GM21825 (cell line): ENCODE measurements at regions not wholly inside any gene's neighbourhood (a gene's known extent, or its start where the extent isn't known, plus 50 kb on each side); places are given as distances from the start of the nearest gene placed in this dataset.

ENCODE experiments used
- ATAC-seq: cut with Tn5 transposase; IDR thresholded peaks from one replicate; pipeline ENCODE4 v1.9.1; 2021; ENCODE audit warnings: mild to moderate bottlenecking, moderate library complexity; ENCODE audit not compliant: unreplicated experiment

DNA sequence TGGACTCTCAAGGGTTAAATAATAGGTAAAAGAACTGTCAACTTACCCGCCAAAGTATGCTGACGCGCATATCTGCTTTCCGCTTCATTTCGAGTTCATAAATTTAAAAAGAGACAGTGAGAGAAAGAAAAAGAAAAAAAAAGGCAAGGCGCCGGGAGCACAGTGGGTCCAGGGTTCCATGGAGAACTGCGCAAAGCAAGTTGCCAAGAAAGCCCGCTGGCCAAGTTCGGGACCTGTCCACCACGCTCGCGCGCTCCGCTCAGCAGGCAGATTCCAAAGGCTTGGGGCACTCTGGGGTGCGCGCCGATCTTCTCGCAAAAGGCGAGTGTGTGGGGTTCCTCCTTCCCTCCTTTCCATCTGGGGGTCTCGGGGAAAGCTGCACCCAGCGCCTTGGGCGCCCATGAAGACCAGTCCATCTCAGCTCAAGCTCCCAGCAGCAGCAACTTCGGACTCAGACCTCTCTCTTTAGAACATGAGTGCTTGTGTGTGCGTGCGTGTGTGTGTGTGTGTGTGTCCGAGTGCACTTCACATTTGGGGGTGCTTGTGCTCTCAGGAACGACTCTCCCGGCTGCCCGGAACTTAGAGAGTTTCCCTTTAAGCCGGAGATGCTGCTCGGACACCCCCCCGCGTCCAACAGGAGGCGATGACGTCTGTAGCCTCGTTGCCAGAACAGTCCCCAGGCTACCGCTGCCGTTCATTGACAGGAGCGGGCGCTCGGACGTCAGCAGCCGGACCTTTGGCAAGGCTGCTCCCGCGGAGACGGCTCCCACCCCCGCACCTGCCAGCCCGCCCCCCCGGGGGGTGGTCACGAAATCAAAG, 180.0 kb downstream of the TBXT start:
- no peak for ATAC-seq

DNA sequence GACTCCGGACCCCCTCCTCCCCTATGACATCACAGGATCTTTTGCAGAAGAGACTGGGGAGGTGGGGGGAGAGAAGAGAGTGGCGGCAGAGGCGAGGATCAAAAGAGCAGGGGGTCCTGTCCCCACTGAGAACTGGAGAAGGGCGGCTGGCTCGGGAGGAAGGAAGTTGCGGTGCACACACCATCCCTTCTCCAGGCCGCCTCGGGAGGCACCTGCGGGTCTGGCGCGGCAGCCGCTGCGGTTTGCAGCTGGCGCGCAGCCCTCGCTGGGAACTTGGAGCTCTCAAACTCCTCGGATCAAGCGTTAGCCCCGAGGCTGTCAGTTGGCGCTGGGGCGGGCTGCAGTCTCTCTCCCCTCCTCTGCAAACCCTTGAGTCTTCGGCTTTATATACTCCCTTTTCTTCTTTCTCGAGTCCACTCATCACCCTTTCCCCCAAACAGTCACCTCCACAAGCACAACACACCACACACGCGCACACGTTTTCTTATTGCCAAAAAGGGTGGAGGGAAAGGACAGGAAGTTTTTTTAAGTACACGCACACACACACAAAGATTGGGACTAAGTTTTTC, 180.7 kb downstream of the TBXT start:
- ATAC-seq, result no peak

DNA sequence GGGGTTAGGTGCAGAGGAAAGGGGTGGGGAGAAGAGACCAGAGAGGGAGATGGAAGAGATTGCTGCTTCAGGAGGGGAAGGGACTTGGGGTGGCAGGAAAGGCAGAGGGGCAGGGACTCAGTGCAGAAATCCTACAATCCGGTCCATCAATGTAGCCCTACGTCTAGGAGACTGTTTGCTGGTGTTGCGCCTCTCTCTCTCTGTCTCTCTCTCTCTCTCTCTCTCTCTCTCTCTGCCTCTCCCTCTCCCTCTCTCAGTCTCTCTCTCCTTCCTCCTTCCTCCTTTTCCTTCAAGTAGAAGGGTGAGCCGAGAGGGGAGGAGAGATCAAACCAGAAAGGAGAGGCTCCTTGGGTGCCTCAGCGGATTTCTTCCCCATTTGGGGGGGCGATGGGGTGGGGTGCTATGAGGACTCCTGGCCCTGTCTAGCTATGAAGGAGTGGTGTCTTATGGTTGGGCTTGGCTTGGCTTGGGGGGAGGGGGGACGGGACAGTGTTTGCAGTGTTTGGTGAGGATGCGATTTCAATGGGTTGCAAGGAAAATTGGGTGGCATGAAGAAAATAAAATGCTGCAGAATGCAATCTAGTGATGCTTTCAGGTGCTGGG, 181.2 kb downstream of the TBXT start:
- ATAC-seq, result no peak

DNA sequence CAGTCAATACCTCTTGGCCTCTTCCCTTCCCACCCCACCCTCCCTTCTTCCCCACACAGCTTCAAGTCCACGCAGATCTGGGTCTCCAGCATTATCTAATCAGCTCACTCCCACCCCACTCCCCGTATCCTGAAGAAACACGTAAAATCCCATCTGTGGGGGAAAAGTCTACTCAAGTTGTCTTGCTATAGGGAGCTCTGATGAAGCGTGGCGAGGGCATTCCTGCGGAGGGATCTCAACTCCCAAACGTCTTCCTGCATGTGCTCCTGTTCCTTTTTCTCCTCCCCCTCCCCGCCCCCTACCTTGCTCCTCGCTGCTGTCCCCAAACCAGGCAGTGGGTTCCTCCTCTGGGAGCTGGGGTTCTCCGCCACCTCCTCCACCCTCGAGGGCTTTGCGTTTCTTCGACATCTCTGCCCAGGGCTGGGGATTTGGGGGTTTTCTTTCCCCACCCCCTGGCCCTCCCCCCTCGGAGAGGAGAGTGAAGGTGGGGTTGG, 181.8 kb downstream of the TBXT start:
- ATAC-seq, result no peak

DNA sequence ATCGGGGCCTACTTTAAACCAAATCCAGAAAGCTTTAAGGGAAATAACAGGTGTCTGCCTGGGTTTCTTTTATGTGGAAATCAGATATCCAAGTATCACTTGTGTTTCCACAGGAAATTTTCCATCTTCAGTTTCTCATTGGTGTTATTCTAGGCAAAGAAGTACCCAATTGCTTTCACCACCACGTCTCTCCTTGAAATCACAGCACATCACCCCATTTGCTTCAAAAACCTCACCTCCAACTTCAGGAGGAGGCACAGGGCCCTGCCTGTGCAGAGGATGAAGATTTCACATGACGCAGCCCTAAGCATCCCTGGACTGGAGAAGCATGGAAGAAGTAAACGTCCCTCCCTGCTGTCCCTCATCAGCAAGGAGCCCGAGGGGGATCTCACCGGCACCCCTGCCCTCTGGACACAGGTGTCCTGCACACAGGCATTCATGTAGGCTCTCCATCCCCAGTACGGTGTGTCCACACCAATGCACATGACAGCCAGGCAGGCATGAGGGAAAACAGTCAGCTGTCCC, 182.3 kb downstream of the TBXT start:
- no peak for ATAC-seq

DNA sequence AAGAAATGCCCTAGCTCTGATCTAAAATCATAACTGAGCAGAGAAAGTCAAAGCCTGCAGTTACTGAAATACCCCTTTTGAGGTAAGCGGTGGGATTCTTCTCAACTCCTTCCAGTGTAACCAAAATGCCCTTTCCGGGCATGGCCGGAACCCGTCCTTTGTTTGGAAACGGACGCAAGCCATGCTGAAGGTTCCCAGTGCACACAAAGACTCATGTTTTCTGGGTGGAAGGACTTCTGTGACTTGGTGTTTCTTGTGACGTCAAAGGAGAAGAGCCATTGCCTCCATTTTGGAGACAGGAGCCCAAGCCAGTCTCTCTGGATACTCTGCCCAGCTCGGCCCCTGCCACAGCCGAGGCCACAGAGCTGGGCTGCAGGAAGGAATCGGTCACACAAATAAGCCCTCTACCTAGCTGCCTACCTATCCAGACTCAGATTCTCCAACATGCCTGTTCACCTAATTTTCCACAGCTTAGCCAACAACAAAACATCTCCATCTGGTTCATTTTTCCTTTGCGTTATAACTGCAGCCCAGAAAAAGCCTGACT, 182.8 kb downstream of the TBXT start:
- ATAC-seq, result no peak

DNA sequence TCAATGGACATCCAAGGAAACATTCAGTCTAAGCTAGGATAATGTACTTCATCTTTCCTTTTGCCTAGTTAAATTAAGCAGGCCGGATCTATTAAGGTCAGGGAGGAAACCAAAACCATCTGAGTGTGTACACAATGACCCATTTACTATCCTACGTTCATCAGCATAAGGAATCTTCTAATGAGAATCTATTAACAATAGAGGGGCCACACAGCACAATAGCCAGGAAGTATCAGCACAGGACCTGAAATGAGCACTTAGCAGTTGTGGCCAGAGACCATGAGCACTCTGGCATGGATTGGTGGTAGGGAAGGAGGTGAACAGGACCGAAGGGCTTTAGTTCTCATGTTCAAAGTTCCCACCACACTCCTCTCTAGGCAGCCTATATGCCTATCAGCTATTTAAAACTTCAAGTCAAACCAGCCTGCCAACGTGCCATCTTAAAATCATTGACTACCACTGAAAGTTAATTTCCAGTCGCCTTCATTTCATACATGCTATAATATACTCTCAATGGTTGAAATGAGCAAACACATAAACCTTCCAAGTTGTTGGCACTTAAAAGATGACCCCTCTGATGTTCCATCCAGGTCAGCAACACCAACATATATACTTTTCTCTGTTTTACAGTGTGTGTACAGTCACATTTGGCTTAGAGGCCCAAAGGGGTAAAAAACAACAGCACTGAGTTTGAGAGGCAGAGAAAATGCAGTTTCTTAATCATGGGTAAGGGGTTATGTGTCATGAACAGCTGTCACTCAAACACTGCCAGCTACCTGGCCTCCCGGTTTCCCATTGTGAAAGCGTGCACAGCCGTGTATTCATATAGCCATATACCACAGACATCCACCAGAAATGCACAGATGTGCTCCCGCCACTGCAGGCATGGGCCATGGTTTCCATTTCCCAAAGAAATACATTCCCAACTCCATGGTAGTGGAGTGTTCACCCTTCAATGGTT, 184.3 kb downstream of the TBXT start:
- ATAC-seq, result no peak

DNA sequence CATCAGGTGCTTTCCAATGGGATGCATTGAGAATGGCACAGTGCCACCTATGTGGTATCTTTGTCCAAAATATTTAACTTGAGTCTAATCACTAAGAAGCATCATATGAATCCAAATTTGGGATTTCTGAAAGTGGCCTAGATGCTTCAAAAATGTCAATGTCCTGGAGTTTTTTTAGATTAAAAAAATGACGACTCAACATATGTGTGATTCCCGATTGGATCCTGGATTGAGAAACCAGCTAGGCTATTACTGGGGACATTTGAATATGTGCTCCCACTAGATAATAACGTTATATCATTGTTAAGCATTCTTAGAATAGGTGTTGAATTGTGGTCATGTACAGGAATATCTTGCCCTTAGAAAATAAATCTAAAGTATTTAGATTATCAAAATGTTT, 189.2 kb downstream of the TBXT start:
- no peak for ATAC-seq

DNA sequence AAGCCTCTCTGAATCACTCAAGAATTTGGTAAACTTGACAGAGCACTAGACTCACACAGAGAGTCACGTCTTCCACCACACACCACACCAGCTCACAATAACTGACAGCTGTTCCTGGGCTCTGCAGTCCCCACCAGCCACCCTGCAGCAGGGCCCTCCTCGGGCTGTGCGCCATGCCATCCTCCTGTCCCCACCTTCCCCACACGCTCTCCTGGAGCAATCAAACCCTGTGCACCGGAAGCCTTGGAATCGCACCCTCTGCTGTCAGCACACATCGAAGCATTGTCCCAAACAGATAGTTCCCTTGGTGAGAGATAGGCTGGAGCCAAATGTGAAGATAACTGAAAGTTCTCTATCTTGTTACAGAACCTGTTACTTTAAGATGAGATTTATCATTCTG, 191.0 kb downstream of the TBXT start:
- no peak for ATAC-seq

DNA sequence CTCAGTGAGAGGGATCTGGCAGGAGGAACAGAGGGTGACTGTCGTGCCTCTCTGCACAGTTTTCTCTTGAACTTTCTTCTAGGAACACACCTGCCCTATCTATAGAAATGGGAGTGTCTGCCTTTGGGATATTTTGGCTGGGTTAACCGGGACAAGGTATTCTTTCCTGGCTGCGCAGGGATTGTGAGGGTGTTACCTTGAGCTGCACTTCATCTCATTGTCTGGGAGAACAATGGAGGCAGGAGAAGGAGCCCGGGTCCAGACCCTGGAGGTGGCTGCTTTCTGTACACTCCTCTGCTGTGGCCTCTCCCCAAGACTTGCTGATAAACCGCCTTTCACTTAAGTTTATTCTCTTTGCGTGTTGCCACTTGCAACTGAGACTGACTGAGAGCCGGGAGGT, 192.8 kb downstream of the TBXT start:
- ATAC-seq, result no peak

DNA sequence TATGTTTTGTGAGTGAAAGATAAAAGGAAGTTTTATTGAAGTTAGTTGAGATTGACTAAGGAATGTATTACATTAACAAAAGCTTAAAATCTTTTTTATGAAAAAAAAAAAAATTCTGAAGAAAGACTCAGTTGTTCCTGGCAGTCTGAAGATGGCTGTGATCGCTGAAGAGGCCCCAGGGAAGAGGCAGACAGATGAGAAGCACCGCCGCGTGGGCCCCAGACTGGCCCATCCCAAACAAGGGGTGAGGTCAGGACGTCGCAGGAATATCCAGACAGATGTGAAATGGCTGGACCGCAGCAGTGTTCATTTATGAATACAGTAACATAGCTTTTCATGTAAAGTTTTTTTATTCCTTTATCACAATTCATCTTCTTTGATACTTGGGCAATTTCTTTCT, 194.2 kb downstream of the TBXT start:
- no peak for ATAC-seq

DNA sequence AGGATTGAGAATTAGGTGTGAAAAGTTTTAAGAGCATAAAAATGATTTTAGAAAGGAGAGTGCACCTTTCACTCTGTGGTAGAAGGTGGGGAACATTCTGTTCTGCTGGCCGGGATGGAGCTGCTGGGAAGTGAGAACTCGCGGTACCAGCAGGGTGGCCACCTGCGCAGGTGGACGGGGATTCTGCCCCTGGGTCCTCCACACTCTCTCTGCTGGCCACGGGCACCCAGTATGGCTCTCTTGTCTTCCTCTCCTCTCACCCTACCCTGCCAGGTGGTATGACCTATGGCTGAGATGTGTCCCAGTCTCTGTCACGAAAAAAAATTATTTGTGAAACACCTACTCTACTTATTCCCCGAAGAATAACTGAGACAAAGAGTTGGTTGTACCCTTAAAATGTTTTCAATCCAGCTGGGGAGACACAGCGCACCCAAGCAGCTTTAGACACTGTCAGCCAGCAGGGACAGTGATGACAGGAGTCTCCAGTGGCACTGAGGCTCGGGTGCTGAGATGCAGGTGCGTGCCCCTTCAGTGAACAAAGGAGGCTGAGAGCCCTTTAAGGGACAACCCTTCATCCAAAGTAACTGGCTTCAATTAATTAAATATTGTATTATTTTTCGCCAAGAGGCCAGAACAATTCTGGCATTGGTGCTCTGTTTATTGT, 195.4 kb downstream of the TBXT start:
- no peak for ATAC-seq

DNA sequence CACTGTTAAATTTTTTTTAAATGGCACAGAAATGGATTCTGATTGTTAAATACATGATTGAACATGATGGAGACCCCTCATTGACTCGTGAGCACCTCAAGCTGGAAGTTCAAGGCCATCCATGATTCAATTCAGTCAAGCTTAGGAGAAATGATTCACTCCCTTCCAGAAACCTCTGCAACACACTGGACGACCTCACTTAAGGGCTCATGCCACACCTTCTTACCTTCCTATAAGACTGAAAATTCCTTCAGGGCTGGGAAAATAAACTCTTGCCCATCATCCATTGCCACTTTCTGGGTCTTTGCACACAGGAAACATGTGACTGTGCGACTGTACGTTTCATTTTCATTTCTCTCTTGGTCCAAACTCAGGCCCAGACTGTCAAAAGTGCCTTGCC, 196.4 kb downstream of the TBXT start:
- ATAC-seq, result no peak

DNA sequence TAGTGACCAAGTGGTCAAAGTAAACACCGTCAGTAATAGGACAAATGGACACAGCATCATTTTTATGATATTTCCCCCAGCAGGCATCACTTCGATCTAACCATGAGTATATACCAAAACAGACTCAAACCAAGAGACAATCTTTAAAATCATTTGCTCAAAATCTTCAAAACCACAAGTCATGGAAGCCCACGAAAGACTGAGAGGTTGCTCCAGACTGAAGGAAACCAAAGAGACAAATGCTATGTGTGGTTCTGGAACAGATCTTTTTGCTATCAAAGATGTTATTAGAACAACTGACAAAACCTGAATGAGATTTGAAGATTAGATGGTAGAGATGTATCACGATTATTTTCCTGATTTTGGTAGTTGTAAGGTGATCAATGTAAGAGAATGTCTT, 197.7 kb downstream of the TBXT start:
- ATAC-seq, result no peak

DNA sequence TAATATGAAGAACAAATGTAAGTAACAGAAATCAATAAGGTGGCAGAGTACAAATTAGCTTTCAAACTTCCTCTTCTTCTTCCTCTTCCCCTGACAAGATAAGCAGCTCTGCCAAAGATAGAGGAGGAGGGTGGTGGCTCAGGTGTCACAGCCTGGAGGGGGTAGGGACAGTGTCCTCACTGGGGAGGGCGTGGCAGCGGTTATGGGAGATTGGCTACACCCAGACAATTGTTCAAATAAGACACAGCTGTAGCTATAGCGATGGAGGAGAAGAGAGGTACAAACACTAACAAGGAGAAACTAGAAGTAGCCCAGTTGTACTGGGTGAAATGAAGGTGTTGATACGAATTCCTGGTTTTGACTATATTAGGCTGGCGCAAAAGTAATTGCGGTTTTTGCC, 198.5 kb downstream of the TBXT start:
- ATAC-seq, result no peak

DNA sequence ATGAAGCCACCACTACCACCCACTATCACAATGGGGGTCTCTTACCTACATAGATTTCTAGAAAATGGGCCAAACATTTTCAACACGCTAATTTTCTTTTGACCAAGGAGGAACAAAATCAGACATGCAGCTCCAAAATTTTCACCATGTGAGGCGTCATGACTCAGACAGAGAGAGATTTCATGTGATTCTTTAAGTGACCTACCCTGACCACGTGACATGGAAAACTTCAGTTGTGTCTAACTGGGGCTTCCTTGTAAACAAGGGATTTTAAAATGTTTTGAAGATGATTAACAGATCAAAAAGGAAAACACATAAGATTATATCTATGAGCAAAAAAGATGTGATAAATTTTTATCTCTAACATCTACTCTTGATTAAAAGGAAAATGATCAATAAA, 199.2 kb downstream of the TBXT start:
- ATAC-seq, result no peak

DNA sequence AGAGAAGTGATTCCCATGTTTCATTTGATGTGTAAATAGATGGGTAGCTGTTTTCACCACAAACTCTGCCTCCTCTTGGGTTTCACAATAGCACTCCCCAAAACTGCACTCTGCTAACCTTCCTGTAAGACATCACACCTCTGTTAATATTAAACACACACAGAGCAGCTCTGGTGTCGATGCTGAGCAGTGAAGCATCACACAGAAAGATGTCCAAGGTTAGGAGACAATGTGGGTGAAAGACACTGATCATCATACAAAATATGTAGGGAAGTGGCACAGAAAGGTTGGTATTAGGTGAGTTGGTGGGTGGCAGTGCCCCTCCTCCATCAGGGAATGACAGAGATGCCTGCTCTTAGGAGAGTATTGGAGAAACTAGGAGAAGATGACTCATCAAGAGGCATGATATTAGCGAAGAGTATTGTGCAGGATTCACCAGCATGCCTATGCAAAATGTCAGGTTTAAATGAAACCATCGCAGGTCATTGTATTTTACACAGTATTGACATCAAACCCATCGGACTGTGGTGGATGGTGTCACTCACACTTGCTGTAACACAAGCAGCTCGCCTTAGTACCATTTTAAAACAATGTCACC, 199.7 kb downstream of the TBXT start:
- ATAC-seq, result no peak

DNA sequence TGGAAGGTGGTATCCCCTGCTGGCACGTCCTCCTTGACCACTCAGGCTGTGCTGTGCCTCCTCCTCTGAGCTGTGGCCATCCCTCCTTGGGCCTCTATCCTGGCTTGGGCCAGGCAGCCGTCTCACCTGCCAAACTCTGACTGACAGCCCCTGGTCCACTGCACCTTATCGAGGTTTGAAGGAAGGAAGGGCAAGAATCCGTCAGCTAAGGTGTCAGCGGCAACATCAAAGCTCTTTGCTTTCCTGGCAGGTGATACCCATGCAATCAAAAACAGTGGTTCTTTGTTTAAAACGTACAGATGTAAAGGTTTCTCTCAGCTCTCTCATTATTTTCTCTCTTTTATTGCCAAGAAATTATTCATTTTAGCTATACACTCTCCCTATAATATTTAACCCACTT, 203.9 kb downstream of the TBXT start:
- ATAC-seq, result no peak

DNA sequence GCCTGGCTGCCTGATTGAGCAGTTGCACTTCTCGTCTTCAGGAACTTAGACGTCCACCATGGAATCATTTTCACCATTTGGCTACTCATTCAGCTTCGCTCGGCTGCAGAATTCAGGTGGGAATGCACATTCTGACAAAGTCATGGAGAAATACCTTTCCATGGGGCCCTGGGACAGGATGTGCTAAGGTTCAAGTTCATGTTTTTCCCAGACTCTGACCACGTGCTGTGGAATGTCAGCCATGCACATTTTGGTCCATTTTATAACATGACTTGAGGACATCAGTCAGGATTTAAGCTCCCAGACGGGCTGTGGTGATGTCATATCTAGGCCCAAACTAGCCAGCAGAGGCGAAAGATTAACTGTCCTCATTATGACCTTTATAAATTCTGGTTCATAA, 205.3 kb downstream of the TBXT start:
- no peak for ATAC-seq

DNA sequence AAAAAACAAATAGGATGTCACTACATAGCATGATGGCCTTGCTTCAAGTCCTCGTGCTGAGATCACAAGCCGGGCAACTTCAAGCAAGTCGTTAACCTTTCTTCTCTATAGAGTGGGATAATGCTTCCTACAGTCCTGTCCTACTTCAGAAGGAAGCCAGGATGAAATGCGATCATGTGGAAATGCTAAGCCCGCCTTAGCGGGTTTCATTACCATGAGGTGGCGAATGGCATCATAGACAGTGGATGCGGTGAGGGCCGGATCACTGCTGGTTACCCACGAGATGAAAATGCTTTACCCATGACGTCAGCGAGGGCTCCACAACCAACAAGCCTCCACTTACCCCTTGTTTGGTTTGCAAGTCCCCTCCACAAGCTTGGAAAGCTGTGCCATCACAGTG, 206.4 kb downstream of the TBXT start:
- no peak for ATAC-seq
